Fibroblast of lung (primary cell): ENCODE measurements at regions not wholly inside any gene's neighbourhood (a gene's known extent, or its start where the extent isn't known, plus 50 kb on each side); places are given as distances from the start of the nearest gene placed in this dataset.

ENCODE experiments used
- CTCF ChIP-seq, 2 donors: IDR thresholded peaks in 1 of 2; conservative IDR thresholded peaks in 1 of 2; 1 replicate in 1 of 2; 2 replicates in 1 of 2; pipeline ENCODE4 v1.5.1; 2011 to 2012; ENCODE audit warnings: low read length in 2 of 2, control low read depth in 1 of 2, inconsistent platforms in 1 of 2, low read depth in 1 of 2, mild to moderate bottlenecking in 1 of 2
- EZH2 ChIP-seq: IDR thresholded peaks from 2 replicates; pipeline ENCODE4 v1.5.1; 2012; ENCODE audit warnings: low read length, control low read depth, mild to moderate bottlenecking; ENCODE audit errors: missing control alignments

DNA sequence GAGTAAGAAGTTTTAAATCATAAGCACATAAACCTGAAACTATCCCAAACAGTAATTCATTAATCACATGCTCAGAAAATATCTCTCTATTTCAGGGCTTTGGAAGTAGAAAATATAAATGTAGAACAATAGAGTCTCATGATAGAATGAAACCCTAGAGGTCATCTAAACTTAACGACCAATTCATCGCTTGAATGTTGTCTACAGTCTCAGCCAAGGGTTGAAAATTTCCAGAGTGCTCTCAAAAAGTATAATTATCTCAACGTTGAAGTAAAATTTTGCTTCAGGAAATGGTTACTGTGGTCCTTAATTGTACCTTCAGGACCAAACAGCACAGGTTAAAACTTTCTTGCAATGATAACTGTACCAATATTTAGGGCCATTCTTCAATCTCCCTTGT is 1053.6 kb upstream of the SEL1L start:
- TF ChIP-seq CTCF (conservative IDR thresholded peaks at IDR 0.05 in 1 of 2, IDR thresholded peaks at IDR 0.05 in 1 of 2; ENCODE audit: low read depth in 1 of 2, low read length in 2 of 2) = no peak
- TF ChIP-seq EZH2 = no peak
